HG03432 (cell line): ENCODE measurements at regions not wholly inside any gene's neighbourhood (a gene's known extent, or its start where the extent isn't known, plus 50 kb on each side); places are given as distances from the start of the nearest gene placed in this dataset.
A peak's percentile ranks its signal among the peaks of the same experiment; 100 is the strongest.
"Not testable (repeated sequence)": the region's sequence is repeated elsewhere in the genome, so short reads cannot be mapped to it uniquely, and the experiment has no call there.

ENCODE experiments used
- ATAC-seq: cut with Tn5 transposase; IDR thresholded peaks from one replicate; pipeline ENCODE4 v1.9.1; 2021; ENCODE audit warnings: mild to moderate bottlenecking, moderate library complexity; ENCODE audit not compliant: unreplicated experiment

DNA sequence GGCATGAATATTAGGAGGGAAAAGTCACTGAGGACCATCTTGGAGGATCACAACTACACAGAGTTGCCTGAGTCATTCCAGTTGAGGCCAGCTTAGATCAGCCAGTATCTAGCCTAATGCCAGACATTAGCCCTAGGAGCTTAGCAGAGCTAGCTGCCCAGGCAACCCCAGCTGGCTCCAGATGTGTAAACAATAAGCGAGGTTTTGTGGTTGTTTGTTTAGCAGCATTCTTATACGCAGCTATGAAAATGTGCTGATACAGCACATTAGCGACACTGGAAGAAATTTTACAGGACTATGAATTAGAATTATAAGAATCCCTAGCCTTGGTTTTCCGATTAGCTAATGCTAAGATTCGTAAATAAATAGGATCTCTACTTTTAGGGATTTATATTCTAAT, 59.3 kb downstream of the BTBD3 start:
- ATAC-seq: no peak

GRCh38 chr20:11978496-11978895, 60.8 kb downstream of the BTBD3 start:
- ATAC-seq: no peak

- peak; percentile 83 for ATAC-seq
Observed at GRCh38 chr20:11979306-11979990, 61.8 kb downstream of the BTBD3 start.

DNA sequence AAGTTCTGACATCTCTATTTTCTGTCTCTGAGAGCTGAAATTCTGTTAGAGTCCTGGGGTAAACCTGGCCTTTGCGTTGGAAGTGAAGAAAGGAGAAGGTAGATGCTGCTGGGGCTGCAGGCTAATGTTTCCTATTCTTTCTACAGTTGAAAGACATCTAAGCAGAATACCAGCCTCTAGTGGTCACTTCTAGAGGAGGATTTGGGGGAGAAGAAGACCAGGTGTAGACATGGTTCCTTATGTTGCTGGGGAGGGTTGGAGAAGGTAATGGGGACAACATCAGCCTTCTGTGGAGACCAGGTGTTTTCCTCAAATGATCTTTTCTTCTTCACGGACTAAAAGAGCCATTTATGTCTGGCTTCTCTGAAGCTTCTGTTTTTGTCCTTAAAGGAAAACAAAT, 62.6 kb downstream of the BTBD3 start:
- no peak for ATAC-seq

DNA sequence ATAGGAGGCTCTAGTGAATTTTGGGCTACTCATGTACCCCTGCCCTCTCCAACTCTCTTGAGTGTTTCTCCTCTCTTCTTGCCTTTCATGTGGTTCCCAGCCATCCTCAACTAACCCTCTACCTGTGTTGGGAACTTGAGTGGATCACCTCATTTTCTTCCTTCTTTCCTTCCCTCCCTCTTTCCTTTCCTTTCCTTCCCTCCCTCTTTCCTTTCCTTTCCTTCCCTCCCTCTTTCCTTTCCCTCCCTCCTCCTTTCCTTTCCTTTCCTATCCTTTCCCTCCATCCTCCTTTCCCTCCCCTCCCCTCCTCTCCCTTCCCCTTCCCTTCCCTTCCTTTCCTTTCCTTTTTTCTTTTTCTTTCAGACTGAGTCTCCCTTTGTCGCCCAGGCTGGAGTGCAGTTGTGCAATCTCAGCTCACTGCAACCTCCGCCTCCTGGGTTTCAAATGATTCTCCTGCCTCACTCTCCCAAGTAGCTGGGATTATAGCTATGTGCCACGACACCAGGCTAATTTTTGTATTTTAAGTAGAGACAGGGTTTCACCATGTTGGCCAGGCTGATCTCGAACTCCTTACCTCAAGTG, 63.8 kb downstream of the BTBD3 start:
- no peak for ATAC-seq

DNA sequence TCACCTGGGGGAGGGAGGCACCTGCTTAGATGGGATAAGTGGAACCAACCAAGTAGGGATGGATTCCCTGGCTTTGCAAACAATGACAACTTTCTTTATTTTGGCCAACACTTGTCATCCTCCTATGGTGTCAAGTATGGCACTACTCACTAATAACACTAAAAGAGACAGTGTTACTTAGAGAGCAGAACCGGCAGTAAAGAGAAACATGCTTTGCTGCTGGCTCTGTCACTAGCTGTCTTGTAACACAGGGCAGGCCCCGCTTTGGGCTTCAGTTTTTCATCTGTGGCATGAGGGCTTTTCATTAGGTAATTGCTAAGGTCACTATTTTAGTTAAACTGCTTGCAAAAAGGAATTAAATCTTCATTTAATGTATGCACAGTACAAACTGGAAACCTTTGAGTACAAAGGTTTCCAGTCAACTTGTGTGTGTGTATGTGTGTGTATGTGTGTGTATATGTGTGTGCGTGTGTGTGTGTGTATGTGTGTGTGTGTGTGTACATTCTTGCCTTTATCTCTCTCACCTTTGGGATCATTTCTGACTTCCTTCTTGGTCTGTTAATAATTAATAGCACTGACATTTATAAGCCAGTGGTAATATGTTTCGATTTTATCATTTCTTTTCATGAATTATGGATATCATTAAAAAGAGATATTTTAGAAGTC, 64.7 kb downstream of the BTBD3 start:
- no peak for ATAC-seq

DNA sequence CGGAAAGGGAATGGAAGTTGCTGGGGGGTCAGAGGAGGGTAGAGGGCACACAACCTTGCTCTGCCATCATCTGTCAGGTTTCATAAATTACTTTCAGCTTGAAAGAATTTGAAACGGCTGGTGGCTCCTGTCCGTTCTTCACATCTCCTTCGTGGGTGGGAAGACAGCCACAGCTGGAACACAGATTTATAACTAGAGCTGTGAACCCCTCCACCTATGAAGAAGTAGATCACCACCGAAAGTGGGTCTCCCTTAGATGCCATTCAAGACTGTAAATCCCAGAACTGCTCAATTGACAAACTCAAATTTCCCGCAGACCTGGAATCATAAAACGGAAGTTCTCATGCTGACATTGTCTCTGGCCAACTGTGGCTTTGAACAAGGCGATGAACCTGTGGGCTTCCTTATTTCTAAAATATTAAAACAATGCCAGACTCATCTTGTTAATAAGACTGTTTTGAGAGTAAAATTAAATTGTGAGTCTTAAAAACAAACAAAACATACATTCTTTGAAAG, 65.3 kb downstream of the BTBD3 start:
- no peak for ATAC-seq

DNA sequence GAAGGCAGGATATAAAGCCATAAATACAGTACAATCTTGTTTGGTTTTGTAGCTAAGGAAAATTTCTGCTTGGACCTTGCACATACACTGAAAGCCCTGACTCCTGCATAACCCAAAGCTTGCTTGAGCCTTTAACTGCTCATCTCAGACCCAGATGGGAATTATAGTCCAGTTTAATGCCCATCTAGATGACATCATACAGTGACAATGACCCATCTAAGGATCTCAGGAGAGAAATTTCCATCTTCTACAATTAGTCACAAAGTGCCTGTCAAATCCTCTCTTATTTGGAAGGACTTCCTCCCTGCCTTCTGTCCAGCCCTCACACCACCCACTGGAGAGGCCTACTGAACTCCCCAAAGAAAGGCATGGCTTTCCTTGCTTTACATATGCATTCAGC, 69.3 kb downstream of the BTBD3 start:
- ATAC-seq: no peak

DNA sequence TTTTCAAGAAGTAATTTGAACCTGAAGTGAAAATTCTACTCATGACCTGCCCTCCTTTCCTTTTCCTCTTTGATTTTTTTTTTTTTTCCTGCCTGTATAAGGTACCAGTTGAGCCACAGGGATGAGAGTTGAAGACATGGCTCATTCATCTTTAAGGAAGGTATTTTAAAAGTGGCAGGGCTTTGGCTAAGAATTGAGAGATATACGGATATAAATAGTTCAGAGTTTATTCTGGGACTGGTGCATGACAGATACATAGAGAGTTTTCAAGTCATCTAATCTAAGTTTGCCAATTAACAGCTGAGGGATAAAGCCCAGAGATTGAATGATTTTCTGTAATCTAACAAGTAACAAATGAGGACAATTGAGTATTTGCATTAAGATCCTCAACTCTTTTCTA, 69.8 kb downstream of the BTBD3 start:
- no peak for ATAC-seq

DNA sequence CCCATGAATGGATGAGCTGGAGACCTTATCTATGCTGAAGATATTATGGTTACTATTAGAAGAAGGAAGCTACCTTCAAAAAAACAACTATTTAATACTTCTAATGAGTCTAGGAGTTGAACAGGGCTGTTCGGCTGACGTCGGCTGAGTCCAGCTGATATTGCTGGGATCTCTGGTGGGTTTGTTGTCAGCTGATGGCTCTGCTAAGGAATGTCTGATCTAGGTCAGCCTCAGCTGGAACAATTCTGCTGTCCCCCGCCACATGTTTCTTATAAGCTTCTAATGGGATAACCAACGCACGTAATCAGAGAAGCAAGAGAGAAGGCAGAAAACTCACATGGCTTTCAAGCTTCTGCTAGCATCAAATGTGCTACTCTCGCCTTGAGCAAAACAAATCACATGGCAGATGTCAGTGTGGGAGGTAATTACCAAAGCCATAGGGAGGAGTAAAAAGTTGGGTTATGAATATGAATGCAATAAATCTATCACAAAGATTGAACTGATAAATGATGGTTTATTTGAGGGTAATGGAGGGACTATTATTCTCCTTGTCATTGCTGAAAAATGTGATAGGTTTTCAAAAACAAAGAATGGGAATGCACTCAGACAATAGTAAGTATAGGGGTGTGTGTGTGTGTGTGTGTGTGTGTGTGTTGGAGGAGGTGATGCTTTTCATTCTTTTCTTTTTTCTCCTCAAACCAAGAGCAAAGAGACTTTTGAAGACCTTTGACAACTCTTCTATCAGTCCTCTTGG, 71.5 kb downstream of the BTBD3 start:
- ATAC-seq: no peak

- no peak for ATAC-seq
Observed at GRCh38 chr20:11992426-11992825, 74.7 kb downstream of the BTBD3 start.

- ATAC-seq: no peak
Observed at GRCh38 chr20:11993886-11994461, 76.3 kb downstream of the BTBD3 start.

GRCh38 chr20:11995805-11996567, 78.3 kb downstream of the BTBD3 start:
- ATAC-seq: no peak

DNA sequence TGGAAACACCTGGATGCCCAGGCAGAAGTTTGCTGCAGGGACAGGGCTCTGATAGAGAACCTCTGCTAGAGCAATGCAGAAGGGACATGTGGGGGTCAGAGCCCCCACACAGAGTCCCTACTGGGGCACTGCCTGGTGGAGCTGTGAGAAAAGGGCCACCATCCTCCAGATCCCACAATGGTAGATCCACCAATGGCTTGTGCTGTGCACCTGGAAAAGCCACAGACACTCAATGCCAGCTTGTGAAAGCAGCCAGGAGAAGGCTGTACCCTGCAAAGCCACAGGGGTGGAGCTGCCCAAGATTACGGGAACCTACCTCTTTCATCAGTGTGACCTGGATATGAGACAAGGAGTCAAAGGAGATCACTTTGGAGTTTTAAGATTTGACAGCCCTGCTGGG, 87.1 kb downstream of the BTBD3 start:
- not testable (repeated sequence) for ATAC-seq

DNA sequence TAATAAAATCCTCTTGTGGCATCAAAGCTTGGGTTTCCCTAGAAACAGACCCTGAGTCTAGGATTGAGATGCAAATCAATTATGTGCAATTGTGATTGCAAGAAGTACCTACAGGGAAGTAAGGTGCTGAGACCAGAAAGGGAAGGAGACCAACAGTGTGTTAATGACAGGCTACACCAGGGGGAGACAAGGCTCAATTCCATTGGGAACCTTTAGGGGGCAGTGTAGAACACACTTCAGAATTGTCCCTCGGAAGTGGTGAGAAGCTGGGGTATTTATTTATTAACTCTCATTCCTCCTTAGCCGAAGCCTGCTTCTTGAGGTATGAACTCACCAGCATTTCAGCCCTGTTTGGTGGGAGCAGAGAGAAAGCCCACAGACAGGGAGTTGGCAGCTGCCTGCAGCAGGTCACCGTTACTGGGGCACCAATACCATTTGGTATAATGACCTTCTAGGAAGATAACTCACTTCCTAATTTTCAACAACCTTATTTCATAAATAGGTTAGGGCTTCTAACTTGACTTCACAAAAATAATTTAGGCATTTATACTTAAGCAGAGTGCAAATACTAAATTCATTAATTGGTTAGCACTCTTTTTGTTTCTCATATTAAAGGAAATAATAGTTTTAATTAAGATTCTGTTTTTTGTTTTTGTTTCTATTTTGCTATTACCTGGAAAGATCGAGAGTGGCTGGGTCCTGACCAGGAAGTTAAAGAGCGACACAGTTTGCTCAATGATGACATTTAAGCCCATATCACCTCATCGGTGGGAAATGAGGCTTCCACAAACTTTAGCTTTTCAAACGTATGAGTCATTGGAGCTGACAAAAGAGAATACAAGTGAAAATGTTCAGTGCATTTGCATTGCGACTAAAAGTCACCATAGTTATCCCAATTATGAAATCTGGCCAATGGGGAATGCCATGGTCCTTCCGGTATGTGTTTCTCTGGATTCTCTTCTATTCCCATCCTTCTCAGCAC, 94.8 kb downstream of the BTBD3 start:
- peak; percentile 93 for ATAC-seq

DNA sequence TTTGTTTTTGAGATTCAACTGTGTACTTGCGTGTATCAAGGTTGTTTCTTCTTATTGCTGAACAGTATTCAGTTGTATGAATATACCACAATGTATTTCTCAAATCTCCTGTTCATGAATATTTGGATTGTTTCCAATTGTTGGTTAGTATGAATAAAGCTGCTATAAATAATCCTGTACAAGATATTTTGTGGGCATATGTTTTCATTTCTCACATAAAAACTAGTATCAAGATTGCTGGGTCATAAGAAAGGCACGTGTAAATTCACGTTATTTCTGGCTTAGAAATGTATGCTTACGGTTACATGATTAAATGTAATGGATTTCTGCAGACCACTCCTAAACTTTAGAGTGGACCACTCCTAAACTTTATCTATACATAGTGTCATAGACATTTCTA, 96.6 kb downstream of the BTBD3 start:
- ATAC-seq: no peak

GRCh38 chr20:12014736-12015135, 97.0 kb downstream of the BTBD3 start:
- ATAC-seq: no peak

GRCh38 chr20:12016291-12016690, 98.6 kb downstream of the BTBD3 start:
- ATAC-seq: no peak

- ATAC-seq: no peak
Observed at GRCh38 chr20:12019715-12020114, 102.0 kb downstream of the BTBD3 start.
